ENCODE measurements at regions not wholly inside any gene's neighbourhood (a gene's known extent, or its start where the extent isn't known, plus 50 kb on each side); places are given as distances from the start of the nearest gene placed in this dataset.

DNA sequence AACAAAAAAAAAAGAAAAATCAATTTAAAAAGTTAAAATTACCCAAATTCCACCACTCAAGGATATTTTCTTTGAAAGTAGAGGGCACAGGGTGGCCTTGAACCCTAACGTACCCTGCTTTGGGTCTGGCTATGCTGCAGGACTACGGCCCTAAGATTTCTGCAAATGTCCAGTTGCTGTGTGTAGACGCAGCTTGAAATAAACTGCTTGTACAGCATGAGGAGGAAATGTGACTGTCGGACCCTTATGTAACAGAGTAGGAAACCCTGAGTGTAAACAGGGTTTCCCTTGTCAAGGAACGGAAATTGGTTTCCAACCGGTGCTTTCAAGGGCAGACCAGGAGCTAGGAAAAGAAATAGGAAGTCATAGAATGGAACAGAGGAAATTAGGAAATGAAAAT lies 60.7 kb upstream of the SHLD1 start:
- TF ChIP-seq CTCF (IDR thresholded peaks at IDR 0.05) (no peak), EZH2 (IDR thresholded peaks at IDR 0.05; ENCODE audit: borderline replicate concordance, insufficient read depth, low read depth, low read length, poor library complexity, severe bottlenecking) (no peak)
